Stimulated activated CD8-positive, alpha-beta memory T cell treated with anti-CD3 and anti-CD28 coated beads, Interleukin-7, amount 100 ng/mL, for 24 hours (primary cell): ENCODE measurements at regions not wholly inside any gene's neighbourhood (a gene's known extent, or its start where the extent isn't known, plus 50 kb on each side); places are given as distances from the start of the nearest gene placed in this dataset.
"Not testable (repeated sequence)": the region's sequence is repeated elsewhere in the genome, so short reads cannot be mapped to it uniquely, and the experiment has no call there.

ENCODE experiments used
- DNase-seq: peaks from one replicate; pipeline ENCODE4 v3.0.0-alpha.2; 2020; ENCODE audit warnings: low read depth

DNA sequence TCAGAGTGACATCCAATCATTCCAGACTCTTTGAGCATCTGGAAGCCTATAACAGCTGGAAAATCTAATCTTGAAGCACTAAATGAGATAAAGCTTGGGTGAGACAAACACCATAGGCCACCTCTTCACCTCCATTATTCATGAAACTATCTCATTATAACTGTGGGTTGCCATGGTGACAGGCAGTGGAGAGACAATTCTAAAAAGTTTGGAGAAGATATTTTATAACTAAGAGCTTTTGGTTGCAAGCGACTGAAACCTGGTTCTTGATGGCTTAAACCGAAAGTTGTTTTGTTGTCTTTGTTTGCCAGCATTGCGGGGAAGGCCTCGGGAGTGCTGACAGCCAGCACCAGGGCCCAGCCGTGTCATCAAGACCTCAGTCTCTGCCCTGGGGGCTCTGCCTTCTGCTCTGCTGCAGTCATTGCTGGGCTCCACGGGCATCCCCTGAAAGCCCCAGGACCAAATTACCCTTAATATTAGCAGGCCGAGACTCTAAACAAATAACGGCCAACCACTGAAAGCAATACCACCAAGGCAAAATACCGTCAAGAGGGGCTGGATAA, 353.6 kb upstream of the SFSWAP start:
- no peak for DNase-seq

DNA sequence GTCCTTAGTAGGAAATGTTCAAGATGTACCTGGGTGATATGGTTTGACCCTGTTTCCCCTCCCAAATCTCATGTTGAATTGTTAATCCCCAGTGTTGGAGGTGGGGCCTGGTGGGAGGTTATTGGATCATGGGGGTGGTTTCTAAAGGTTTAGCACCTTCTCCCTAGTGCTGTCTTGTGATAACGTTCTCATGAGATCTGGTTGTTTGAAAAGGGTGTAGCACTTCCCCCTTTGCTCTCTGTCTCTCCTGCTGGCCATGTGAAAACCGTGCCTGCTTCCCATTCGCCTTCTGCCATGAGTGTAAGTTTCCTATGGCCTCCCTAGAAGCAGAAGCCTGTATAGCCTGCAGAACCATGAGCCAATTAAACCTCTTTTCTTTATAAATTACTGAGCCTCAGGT, 353.0 kb upstream of the SFSWAP start:
- no peak for DNase-seq

DNA sequence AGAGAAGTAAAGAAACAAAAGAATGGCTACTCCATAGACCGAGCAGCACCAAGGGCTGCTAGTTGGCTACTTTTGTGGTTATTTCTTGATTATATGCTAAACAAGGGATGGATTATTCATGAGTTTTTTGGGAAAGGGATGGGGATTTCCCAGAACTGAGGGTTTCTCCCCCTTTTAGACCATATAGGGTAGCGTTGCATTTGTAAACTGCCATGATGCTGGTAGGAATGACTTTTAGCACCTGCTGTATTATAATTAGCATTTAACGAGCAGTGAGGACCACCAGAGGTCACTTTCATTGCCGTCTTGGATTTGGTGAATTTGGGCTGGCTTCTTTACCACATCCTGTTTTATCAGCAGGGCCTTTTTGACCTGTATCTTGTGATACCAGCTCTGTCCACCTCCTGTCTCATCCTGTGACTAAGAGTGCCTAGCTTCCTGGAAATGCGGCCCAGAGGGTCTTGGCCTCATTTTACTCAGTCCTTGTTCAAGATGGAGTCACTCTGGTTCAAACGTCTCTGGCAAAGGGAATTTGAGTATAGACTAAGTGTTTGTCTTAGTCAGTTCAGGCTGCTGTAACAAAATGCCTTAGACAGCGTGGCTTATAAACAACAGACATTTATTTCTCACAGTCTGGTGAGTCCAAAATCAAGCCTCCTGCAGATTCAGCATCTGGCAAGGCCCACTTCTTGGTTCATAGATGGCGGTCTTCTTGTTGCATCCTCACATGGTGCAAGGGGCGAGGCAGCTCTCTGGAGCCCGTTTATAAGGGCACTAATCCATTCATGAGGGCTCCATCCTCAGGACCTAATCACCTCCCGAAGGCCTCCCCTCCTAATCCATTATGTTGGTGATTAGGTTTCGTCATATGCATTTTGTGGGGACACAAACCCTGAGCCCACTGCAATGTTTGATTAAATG, 348.3 kb upstream of the SFSWAP start:
- no peak for DNase-seq

DNA sequence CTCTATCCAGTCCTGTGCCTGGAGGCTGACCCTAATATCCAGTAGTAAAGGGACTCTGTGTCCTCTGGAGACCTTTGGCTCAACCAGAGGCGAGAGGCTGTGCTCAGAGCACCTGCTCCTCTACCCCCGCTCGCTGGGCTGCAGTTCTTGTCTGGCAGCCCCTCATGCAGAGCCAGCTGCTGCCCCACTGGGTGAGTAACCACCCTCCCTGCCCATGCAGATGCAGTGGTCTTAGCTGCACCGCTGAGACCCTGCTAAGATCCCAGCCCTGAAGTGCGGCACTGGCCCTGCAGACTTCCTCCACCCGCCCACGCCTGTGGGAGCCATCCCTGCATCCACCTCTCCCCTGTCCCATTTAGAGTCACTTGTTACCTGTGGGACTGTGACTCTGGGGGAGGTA, 347.5 kb upstream of the SFSWAP start:
- DNase-seq: no peak

DNA sequence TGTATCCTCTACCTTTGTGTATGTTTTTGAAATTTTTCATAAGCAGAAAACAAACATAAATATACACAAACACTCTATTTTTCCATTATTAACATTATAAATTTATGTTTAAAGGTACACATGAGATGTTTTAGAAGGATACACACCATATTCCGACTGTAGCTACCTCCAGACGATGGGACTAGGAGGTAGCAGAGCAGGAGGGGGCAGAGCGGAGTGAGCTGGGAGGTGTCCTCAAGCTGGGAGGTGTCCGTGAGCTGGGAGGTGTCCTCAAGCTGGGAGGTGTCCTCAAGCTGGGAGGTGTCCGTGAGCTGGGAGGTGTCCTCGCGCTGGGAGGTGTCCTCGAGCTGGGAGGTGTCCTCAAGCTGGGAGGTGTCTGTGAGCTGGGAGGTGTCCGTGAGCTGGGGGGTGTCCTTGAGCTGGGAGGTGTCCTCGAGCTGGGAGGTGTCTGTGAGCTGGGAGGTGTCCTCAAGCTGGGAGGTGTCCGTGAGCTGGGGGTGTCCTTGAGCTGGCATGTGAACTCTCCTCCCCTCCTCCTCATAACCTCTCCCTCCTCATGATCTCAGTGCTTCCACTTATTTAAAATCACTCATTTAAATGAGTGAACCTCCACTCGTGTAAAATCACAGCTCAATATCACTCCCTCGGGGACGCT, 346.9 kb upstream of the SFSWAP start:
- DNase-seq: no peak

DNA sequence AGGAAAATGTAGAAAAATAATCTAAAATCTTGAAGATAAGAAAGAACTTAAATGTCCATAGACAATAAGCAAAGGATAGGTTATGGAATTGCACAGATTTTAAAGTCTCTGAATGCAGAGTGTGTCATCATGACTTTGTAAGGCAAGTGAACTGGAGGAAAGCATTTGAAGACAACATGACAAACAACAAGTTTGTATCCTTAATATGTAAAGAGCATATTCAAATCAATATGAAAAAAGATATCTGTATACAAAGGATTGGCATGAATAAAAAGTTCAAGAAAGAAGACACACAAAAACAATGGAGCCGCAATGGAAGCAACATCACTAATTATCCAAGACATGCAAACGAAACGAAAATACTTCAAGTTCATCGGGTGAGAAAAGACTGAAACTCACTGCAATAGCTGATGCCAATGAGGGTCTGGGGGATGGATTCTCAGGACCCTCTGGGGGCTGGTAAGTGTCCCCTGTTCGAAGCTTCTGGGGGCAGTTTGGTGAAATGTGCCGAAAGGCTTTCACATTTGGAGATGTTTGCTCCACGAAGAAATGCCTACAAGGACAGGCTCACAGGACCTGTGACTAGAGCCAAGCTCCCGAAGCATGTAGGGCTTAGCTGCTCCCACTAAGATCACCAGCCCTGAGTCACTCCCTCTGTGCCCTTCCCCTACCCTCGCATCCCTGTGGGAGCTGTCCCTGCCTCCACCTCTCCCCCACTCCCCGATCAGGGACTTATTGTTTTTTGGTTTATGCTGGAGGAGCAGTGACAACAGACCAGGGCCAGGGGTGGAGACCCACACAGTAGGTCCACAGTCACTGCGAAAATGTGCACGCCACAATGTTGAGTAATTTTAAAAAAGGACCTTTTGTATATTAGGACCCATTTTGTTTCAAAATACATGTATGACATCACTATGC, 345.7 kb upstream of the SFSWAP start:
- no peak for DNase-seq

DNA sequence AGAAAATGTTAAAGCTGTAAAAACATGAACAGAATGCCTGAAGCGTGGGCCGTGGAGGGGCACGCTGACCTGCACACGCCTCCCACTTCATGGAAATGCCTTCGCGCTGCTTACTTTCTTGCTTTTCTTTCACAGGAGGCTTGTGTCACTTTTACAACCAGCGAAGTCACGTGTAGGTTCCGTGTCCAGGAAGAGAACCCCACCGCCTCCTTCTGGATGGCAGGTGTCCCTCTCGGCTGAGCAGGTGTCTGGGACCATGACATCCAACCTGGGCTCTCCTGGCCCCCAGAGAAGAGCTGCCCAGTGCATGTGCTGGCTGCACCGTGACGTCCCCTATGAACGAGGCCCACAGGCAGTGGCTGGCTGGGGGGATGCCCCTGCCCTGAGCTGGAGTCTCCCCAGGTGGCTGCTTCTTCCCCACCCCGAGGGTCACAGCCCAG, 345.0 kb upstream of the SFSWAP start:
- no peak for DNase-seq

DNA sequence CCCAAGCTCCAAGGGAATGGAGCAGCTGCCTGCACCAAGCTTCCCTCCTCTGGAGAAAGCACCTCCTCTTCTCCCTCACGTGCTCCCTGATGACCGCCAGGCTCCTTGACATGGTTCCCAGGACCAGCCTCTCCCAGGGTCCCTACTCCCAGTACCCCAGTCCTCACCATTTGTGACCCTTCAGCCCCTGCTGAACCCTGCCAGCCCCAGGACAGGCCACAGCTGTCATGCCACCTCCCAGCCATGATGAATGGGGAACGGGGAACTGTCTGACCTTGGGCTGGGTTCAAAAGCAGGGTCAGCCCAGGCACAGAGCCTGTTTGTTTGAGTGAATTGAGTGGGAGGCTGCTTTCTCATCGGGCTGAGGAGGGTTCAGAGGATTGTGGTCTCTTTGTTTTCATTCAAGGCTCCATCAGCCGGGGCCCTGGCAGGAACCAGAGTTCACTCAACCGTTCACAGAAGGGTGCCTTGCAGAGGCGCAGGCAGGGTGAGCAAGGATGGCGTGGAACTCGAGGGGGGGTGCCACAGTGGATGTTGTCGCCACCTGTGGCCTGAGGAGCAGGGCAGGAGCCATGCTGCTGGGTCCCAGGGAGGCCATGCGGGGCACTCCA, 344.5 kb upstream of the SFSWAP start:
- no peak for DNase-seq

DNA sequence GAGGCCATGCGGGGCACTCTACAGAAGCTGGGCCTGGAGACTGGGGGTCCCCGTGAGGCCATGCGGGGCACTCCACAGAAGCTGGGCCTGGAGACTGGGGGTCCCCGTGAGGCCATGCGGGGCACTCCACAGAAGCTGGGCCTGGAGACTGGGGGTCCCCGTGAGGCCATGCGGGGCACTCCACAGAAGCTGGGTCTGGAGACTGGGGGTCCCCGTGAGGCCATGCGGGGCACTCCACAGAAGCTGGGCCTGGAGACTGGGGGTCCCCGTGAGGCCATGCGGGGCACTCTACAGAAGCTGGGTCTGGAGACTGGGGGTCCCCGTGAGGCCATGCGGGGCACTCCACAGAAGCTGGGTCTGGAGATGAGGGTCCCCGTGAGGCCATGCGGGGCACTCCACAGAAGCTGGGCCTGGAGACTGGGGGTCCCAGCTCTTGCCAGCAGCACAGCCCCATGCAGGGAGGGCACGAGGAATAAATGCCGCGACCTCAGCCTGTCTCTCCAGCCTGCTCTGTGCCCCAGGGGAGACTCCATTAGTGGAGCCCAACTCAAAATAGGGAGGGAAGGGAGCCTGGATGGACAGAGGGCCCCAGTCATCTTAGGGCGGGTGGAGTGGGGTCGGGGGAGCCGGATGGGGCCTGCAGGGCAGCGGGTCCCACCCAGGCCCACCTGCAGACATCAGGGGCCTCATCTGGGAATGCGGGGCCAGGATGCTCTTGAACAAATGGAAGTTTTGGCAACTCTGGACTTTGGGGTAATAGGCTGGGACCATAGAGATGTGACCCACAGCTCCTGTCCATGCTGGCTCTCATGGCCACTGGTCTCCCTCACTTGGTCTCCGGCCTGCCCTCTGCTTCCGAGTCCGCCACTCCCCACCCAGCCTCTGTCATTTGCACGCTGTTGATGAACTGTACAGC, 343.6 kb upstream of the SFSWAP start:
- DNase-seq: not testable (repeated sequence)

DNA sequence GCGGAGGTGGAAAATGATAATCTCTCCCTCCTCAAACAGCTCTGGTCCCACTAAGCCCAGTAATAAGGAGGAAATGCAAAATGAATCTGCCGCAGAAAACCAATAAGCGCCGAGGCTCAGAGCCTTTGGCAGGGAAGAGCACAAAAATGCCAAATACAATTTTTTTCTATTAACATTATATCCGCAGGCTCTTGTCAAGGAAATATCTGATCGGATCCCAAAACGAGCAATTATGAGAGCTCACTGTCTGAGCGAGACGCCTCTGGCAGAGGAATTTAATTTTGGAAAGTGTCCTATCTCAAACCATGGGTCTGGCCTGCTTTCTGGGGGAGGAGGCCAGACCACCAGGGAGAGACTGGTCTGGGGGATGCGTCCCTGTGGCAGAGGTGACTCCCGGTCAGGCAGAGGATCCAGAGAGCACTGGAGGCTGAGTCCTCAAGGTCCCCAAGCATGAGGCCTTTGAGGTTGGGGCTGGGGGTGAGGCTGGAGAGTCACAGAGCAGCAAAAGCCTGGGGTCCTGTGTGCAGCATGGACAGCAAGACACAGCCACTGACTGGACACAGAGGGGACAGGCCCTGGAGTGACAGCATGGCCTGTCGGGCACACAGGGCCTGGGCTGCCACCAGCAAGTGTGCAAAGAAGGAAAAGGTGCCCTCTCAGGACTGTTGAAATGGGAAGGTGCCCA, 342.8 kb upstream of the SFSWAP start:
- DNase-seq: no peak

DNA sequence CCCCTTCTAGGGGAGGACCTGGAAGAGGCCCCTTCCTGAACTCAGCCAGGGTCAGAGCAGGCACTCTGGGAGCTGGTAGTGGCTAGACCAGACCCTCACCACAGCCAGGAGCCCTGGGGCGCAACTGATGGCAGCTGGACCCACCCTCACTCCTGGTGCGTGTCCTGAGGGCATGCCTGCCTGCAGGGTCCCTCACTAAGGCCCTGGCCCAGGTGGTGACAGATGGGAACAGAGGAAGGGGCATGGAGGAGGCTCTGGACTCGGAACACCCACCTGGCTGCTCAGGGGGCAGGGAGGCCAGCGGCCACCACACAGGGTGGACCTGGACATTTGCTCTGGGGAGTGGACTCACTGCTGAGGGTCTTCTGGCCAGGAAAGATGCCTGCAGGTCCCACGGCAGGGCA, 342.2 kb upstream of the SFSWAP start:
- no peak for DNase-seq

DNA sequence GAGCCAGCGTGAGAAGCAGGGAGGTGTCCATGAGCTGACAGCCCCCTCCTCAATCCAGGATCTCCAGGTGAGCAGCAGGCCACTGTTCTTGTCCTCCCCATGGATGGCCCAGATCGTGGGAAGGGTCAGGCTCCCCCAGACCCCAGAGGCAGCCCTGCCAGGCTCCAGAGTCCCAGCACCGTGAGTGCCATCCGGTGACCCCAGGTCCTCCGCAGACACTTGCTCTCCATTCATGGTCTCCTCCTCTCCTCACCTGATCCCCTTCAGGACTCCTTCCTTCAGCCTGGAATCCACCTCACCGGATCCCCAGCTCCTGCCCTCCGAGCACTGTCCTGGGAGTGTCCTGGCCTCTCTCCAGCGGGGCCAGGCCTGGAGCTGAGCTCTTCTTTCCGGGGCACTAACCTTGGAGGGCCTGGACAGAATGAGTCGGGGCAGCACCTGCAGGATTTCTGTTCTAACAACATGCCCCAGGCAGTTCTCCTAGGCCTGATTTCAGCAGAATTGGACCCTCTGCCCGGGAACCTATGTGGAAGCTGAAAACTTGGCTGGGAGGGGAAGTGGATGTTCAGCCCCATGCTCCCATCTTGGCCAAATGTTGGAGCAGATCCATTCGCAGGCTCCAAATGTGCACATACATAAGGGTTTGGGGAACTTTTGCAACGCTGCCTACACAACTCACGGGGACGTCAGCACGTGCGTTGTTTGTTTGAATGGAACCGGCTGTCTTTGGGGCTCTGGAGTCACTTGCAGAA, 341.6 kb upstream of the SFSWAP start:
- DNase-seq: no peak

DNA sequence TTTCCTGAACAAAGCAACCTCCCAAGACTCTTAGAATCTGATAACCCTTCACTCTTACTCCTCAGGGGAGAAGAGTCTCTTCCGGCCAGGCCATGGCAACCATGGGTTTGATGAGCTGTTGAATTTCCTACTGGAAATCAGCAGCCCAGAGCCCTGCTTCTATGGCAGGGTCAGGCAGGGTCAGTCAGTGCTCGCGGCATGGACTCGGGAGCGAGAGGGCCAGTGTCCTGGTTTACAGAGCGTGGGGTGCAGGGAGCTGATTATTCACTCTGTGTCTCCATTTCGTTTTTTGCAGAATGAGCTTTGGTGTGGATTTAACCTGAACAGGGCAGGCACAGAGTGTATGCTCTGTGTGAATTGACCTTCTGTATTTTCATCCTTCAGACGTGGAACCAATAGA, 340.6 kb upstream of the SFSWAP start:
- DNase-seq: no peak

DNA sequence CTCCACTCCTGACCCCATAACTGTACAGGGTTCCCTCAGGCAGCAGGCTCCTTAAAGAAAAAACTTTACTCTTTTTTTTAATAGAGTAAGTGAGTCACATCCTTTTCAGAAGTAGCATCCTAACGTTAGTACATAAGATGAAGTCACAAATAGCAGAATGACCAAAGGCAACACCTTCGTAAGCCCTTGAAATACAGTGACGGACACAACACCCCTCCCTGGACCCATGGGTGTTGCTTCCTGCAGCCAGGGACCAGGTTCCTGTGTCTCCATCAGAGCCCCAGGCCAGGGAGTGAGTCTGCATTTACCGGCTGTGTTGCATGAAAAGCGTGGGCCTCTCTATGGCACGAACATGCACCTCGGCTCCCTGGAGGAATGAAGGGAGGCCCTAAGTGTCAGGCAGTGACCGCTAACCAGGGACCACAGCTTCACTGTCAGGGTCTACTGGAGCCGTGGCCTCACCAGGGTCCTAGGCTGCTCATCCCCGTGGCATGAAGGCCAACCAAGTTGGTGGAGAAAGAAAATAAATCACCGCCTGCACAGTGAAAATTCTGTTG, 340.0 kb upstream of the SFSWAP start:
- no peak for DNase-seq

DNA sequence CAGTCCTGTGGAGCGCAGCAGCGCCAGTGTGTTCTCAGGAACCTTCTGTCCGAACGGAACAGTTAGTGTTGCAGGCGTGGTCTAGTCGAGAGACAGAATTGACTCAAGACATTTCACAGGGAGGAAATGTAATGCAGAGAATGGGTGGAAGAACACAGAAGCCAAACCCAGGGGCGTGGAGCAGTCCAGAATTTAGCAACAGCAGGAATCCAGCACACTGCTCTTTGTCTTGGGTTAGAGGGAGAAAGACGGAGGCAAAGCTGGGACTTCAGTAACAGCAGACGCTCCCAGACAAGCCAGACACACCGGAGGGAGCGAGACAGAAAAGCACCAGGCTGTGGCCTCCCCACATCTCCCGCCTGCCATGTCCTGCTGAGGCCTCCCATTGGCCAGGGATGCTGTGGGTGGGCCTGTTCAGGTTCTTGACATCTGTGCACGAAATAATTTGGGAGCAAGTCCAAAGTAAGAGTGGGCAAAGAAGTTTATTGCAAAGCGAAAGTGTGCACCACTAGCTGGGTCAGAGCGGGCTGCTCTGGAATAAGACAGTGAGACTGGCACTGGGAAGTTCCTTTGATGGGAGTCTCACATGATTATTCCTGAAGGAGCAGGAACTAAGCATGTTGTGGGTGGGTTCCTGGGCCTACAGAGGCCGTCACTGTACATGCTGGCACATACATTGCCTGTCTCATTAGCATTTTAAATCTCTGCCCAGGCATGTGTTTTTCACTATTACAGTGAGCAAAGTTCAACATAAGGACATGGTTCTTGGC, 339.3 kb upstream of the SFSWAP start:
- no peak for DNase-seq

DNA sequence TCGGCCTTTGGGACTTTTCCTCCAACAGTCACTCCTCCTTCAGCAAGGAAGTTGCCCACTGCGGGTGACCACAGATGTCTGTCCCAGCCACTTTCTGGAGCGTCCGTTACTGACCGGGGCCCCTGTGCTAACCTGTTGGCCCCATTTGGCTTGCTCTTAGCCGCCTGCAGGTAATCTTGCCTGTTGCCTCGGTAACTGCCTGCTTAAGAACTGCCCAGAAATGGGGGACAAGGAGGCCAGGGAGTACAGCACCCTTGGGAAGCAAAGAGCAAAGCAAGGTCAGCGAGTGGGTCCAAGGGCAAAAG, 338.8 kb upstream of the SFSWAP start:
- DNase-seq: no peak

DNA sequence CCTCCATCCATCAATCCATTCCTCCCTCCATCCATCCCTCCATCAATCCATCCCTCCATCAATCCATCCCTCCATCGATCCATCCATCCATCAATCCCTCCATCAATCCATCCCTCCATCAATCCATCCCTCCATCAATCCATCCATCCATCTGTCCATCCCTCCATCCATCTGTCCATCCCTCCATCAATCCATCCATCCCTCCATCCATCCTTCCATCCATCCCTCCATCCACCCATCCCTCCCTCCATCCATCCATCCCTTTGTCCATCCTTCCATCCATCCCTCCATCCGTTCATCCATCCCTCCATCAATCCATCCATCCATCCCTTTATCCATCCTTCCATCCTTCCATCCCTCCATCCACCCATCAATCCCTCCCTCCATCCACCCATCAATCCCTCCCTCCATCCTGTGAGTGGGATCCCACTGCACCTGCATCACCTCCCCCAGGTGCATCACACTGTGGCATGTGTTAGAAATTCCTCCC, 338.1 kb upstream of the SFSWAP start:
- DNase-seq: no peak
